COLO829 (cell line): ENCODE measurements at regions not wholly inside any gene's neighbourhood (a gene's known extent, or its start where the extent isn't known, plus 50 kb on each side); places are given as distances from the start of the nearest gene placed in this dataset.

Source experiments
- DNase-seq: peaks from one replicate; pipeline ENCODE4 v3.0.0; 2012; ENCODE audit warnings: low spot score

DNA sequence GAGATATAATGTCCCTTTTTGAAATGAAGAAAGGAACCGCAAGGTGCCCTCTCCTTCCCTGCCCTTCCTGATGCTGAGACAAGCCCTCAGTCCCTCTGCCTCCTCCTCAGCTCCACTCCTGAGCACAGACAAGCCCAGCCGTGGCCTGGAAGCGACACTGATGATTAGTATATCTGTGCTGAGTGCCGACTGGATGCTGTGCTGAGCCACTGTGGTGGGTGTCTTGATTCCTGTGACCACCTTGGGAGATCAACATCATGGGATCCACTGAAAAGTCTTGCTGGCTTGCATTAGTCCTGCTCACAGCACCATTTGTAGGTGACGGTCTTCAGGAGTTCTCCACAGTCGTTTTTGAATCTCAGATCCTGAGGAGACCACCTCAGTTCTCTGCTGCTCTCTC lies 59.5 kb upstream of the HGFAC start:
- DNase-seq, result no peak

DNA sequence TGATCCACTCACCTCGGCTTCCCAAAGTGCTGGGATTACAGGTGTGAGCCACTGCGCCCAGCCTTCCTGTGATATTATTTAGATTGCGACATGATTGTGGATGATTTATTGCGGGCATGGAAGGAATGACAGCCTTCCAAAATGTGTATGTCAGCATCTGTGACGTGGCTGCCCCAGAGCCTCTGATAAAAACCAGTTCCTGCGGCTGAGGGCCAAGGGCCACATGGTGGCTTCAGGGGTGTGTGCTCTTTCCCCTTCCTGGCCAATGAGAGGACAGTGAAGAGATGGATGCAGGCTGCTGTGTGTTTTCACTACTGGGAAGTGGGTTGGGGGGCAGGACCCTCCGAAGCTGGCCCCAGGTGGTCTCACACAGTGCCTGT lies 57.4 kb upstream of the HGFAC start:
- no peak for DNase-seq

GRCh38 chr4:3384771-3385710 lies 56.7 kb upstream of the HGFAC start:
- DNase-seq, result no peak

GRCh38 chr4:3385711-3386420 lies 55.9 kb upstream of the HGFAC start:
- DNase-seq, result no peak

- peak; percentile 13 for DNase-seq
Observed at GRCh38 chr4:3386526-3386925, 55.2 kb upstream of the HGFAC start.

DNA sequence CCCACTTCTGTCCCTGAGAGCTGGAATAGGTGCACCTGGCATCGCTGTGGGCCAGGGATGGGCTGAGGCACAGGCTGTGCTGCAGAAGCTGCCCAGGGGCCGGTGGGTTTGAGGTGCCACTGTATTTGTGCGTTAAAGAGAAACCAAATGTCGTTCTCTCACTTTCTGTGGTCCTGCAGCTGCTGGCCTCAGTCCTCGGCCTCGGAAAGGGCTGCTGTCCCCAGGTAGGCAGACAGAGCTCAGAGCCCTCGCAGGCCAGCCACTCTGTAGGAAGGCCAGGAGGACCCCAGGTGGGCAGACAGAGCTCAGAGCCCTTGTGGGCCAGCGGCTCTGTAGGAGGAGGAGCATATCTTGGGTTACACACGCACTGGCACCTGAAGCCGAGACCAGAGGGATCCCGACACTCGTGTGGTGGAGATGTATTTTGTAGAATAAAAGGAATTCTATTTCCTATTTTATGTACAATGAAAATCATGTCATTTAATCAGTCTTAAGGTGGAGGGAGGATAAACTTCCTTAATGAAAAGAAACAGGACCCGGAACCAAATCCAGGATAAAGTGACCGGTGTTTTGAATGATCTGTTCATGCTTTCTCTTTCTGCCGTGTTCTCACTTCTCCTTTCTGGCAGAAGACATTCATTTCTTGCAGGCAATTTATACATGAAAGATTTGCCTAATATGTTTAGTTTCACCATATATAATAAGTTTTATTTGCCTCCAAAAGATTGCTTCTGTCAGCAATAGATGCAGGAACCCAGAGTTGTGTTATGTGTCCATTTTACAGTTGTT lies 54.4 kb upstream of the HGFAC start:
- no peak for DNase-seq

DNA sequence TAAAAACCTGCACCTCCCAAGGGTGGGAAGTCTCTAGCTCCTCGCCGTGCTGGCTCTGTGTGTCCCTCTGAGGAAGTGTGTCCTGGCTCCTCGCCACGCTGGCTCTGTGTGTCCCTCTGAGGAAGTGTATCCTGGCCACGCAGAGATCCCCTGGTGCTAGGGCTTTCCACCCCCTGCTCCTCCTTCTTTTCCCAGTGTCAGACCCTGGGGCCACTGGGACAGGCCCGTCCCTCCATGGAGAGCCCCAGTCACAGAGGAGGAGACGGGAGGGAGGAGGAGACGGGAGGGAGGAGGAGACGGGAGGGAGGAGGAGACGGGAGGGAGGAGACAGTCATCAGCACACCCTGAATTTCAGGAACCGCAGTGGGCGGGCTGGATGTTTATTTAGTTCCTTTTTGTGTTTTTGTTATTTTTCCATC lies 53.8 kb upstream of the HGFAC start:
- no peak for DNase-seq

DNA sequence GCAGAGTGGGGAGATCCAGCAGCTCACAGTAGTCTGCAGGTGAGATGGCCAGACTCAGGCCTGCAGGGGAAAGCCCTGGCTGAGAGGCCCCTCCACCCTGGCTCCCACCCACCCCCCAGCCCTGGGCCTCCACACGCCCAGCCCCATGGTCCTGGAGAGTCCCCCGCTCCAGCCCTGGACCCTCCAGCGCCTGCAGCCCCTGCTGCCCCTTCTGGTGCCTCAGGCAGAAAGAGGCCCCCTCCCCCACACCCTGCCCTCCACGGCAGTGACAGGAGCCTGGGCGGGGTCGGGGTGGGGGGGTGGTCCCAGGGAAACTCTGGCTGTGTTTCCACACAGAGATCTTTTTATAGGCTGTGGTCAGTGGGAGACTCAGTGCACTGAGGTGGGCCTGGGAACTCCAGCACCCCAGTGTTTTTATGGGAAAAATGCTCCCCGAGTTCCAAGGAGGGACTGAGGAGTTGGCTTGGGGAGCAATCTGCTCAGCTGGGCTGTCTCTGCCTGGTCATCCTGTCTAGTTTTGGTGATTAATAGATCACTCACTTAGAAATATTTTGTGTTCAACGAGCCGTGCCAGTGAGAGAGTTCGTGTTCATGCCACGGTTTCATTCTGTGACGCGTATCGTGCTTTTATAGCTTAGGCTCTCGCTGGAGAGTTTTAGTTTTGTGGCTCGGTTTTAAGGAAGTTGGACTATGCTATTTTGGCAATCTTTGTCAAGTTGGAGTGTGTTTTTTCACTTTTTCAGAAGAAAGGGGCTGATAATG lies 53.1 kb upstream of the HGFAC start:
- no peak for DNase-seq

DNA sequence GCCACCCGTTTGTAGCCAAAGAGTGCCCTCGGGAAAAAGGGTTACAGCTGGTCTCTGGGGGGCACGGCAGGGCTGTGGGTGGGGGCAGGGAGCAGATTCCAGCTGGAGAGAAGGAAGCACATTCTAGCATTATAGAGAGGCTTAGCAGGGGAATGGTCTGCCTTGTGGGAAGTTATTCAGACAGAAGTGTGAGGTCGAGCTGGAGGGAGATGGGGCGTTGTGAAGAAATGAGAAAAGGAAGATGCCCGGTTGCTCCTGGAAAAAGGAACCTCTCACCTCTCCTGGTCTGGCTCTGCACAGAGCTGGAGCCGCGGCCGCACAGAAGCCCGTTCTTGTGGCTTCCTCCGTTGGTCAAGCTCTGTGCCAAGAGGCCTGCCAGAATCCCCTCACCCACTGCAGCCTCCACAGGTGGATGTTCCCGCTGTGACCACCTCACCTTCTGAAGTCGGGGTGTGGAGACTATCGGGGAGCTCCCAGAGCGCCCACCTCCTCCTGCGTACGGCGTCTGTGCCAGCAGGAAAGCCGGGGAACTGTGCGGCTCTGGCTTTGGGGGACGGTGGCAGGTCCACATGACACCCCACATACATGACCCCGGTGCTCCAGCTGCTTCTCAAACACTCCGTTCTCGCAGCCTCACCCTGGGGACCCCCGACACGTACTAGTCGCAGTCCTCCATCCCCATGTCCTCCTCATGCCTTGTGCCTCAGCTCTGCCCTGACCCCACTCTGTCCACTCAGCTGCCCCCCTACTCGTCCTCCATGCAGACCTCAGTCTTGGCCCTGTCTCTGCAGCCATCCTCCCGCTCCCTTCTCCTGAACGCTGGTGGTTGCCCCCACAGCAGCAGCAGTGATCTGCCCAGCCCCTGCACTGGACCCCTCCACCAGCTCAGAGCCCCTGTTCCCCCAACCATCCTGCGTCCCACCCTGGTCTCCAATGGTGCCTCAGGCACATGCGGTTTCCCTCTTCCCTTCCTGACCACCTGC lies 52.2 kb upstream of the HGFAC start:
- DNase-seq, result no peak

- no peak for DNase-seq
Observed at GRCh38 chr4:3390288-3390811, 51.4 kb upstream of the HGFAC start.

GRCh38 chr4:3391422-3391821 lies 50.3 kb upstream of the HGFAC start:
- DNase-seq, result no peak
